GM18858 (cell line): ENCODE measurements at regions not wholly inside any gene's neighbourhood (a gene's known extent, or its start where the extent isn't known, plus 50 kb on each side); places are given as distances from the start of the nearest gene placed in this dataset.

ENCODE experiments used
- ATAC-seq: cut with Tn5 transposase; IDR thresholded peaks from one replicate; pipeline ENCODE4 v1.9.1; 2021; ENCODE audit not compliant: unreplicated experiment

- no peak for ATAC-seq
Observed at GRCh38 chr11:10641912-10642697, 51.5 kb downstream of the IRAG1 start.

- ATAC-seq: peak; percentile 94
Observed at GRCh38 chr11:10641177-10641911, 52.2 kb downstream of the IRAG1 start.

- no peak for ATAC-seq
Observed at GRCh38 chr11:10640308-10640707, 53.2 kb downstream of the IRAG1 start.

- no peak for ATAC-seq
Observed at GRCh38 chr11:10639350-10639749, 54.2 kb downstream of the IRAG1 start.

- no peak for ATAC-seq
Observed at GRCh38 chr11:10638316-10638925, 55.1 kb downstream of the IRAG1 start.

- no peak for ATAC-seq
Observed at GRCh38 chr11:10637731-10638151, 55.8 kb downstream of the IRAG1 start.

- ATAC-seq: no peak
Observed at GRCh38 chr11:10634407-10634806, 59.1 kb downstream of the IRAG1 start.

GRCh38 chr11:10633261-10633660, 60.3 kb downstream of the IRAG1 start:
- no peak for ATAC-seq

- ATAC-seq: no peak
Observed at GRCh38 chr11:10632483-10632882, 61.1 kb downstream of the IRAG1 start.

GRCh38 chr11:10631761-10632160, 61.8 kb downstream of the IRAG1 start:
- ATAC-seq: no peak

GRCh38 chr11:10629411-10630002, 61.0 kb upstream of the LYVE1 start:
- ATAC-seq: no peak

- ATAC-seq: no peak
Observed at GRCh38 chr11:10628508-10629236, 60.2 kb upstream of the LYVE1 start.

- no peak for ATAC-seq
Observed at GRCh38 chr11:10627816-10628215, 59.4 kb upstream of the LYVE1 start.

- no peak for ATAC-seq
Observed at GRCh38 chr11:10627291-10627690, 58.8 kb upstream of the LYVE1 start.

- ATAC-seq: no peak
Observed at GRCh38 chr11:10625982-10626311, 57.5 kb upstream of the LYVE1 start.

GRCh38 chr11:10625281-10625981, 57.0 kb upstream of the LYVE1 start:
- no peak for ATAC-seq

GRCh38 chr11:10623797-10624761, 55.6 kb upstream of the LYVE1 start:
- ATAC-seq: no peak

- no peak for ATAC-seq
Observed at GRCh38 chr11:10622957-10623791, 54.7 kb upstream of the LYVE1 start.
